ENCODE measurements at regions not wholly inside any gene's neighbourhood (a gene's known extent, or its start where the extent isn't known, plus 50 kb on each side); places are given as distances from the start of the nearest gene placed in this dataset.

DNA sequence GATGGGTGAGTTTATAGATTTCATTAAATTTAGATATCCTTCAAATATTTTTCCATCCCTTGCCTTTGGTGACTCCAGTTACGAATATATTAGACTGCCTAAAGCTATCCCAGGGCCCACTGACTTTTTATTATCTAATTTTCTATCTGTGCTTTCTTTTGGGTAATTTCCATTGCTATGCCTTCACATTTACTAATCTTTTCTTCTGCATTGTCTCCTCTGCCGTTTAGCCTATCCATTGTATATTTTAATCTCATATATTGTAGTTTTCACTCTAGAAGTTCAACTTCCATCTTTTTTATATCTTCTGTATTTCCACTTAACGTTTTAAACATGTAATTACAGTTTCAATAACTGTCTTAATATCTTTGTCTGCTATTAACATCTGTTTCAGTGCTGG, 78.6 kb upstream of the HDAC9 start:
- TF ChIP-seq, protein P1, sequence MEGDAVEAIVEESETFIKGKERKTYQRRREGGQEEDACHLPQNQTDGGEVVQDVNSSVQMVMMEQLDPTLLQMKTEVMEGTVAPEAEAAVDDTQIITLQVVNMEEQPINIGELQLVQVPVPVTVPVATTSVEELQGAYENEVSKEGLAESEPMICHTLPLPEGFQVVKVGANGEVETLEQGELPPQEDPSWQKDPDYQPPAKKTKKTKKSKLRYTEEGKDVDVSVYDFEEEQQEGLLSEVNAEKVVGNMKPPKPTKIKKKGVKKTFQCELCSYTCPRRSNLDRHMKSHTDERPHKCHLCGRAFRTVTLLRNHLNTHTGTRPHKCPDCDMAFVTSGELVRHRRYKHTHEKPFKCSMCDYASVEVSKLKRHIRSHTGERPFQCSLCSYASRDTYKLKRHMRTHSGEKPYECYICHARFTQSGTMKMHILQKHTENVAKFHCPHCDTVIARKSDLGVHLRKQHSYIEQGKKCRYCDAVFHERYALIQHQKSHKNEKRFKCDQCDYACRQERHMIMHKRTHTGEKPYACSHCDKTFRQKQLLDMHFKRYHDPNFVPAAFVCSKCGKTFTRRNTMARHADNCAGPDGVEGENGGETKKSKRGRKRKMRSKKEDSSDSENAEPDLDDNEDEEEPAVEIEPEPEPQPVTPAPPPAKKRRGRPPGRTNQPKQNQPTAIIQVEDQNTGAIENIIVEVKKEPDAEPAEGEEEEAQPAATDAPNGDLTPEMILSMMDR (IDR thresholded peaks at IDR 0.05), result no peak
- no peak for TF ChIP-seq POLR2A (IDR thresholded peaks at IDR 0.05)

Data from tibial nerve (tissue), 3 donors.